ENCODE measurements at regions not wholly inside any gene's neighbourhood (a gene's known extent, or its start where the extent isn't known, plus 50 kb on each side); places are given as distances from the start of the nearest gene placed in this dataset.
"Not testable (repeated sequence)": the region's sequence is repeated elsewhere in the genome, so short reads cannot be mapped to it uniquely, and the experiment has no call there.

DNA sequence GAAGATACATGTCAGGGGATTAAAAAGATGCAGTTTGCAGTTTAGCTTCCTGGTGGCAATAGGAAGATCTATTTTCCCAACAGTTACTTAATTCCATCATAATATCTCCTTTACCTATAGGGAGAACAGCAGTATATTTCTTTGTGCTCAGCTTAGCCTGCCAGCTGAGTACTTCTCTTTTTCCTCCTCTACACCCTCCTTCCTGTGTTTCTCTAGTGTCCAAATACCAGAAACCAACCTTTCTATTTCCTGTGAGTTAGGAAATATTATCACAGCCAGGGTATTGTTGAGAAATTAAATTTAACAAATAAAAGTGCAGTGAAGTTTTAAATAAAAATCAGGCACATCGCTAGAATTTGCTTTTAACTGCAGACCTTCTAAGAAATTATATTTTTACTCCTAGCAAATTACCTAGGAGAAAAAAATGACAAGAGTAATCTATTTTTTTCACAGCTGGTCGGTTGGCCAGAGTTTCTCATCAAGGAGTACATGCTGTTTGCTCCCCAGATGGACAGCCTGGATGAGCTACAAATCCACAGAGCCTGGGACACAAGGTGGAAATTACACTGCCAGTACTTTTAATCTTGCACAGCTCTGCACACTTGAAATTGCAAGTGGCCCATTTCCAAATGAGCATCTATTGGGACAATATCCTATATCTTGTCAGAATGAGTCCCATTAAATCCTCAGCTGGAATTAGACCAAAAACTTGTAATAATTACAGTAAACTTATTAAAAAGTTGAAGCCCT is 185.2 kb upstream of the CFAP20DC start:
- peaks cover 5% of the 10 kb centered on the region for H3K27me3 Mint-ChIP-seq (ENCODE audit: low read depth)
- peaks cover 12% of the 10 kb centered on the region for H3K9me3 Mint-ChIP-seq (ENCODE audit: insufficient read depth)
- no peaks in the 10 kb centered on the region for H3K36me3 Mint-ChIP-seq (ENCODE audit: low read depth)
- no peak for ATAC-seq
- DNase-seq = no peak
- ChIA-PET POLR2A (no interaction called here), CTCF (interaction anchor here (1.2 kb wide), 1 partner anchor 340 kb away, joined by 3 read pairs; no protein-coding TSS in a partner anchor)
- no peak overlapping the region for H3K4me3 Mint-ChIP-seq
- H3K27ac Mint-ChIP-seq = no peak overlapping the region
- peaks cover 14% of the 10 kb centered on the region for H3K4me1 Mint-ChIP-seq (ENCODE audit: low read depth)

DNA sequence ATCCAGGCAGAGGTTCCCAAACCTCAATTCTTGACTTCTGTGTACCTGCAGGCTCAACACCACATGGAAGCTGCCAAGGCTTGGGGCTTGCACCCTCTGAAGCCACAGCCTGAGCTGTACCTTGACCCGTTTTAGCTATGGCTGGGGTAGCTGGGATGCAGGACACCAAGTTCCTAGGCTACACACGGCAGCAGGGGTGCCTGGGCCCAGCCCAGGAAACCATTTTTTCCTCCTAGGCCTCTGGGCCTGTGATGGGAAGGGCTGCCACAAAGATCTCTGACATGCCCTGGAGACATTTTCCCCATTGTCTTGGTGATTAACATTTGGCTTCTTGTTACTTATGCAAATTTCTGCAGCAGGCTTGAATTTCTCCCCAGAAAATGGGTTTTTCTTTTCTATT is 180.6 kb upstream of the CFAP20DC start:
- H3K4me3 Mint-ChIP-seq = not testable (repeated sequence)

DNA sequence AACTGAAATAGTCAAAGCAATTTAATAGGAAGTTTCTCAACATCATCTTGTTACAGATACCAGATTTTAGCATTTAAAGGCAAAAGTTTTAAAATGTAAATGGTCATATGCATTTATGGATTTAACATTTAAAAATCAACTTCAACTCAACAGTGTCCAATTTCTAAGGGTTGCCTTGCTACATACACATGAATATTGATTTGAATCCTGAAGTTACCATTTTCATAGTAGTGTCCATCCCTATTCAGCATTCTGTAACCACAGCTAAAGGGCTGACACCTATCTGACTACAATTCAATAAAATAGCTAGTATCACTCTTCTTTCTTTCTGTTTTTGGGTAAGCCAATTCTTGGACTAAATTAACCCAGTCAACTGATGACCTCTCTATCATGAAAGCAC is 164.0 kb upstream of the CFAP20DC start:
- no peak overlapping the region for H3K27ac Mint-ChIP-seq
- H3K36me3 Mint-ChIP-seq (ENCODE audit: low read depth) = no peaks in the 10 kb centered on the region
- no peak overlapping the region for H3K4me3 Mint-ChIP-seq
- ATAC-seq (no peak), DNase-seq (no peak)
- no peaks in the 10 kb centered on the region for H3K4me1 Mint-ChIP-seq (ENCODE audit: low read depth)
- no peaks in the 10 kb centered on the region for H3K9me3 Mint-ChIP-seq (ENCODE audit: insufficient read depth)
- ChIA-PET POLR2A (no interaction called here), CTCF (interaction anchor here (0.8 to 1.8 kb wide), 4 partner anchors 14 to 661 kb away, joined by 3 to 4 read pairs (median 3); no protein-coding TSS in a partner anchor)
- peaks cover 3% of the 10 kb centered on the region for H3K27me3 Mint-ChIP-seq (ENCODE audit: low read depth)

More for the DNA sequence above, 180.6 kb upstream of the CFAP20DC start:
- H3K36me3 Mint-ChIP-seq (ENCODE audit: low read depth); DNase-seq; H3K4me1 Mint-ChIP-seq (ENCODE audit: low read depth); POLR2A ChIA-PET; H3K27ac Mint-ChIP-seq; ATAC-seq; CTCF ChIA-PET; H3K27me3 Mint-ChIP-seq (ENCODE audit: low read depth): not testable (repeated sequence)
- peaks cover 23% of the 10 kb centered on the region for H3K9me3 Mint-ChIP-seq (ENCODE audit: insufficient read depth)

DNA sequence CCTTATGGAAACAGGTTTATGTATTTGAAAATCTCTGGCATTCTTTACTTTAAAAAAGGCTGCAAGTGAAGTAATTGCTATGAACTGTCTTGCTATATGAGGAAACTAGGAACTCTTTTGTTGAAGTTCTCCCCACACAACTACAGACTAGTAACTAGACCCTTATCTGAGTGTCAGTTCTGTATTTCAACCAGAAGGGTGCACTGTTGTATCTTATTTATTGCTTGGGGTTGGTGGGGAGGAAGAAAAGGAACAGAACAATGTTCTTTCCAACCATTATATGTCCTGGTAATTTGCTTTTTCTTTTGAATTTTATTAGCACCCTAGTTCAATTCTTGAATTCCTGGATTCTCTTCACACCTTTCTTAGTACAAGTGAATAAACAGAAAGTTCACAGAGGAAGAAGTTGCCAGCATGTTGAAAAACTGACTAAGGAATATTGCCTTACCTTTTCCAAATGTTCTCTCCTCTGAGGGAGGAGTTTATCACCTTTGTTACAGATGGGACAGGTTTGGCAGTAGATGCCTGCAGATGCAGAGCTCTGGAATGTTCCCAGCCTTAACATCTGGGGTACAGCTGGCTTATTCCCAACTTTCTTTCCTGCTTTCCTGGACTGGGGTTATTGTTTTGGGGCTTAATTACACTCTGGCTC is 162.4 kb upstream of the CFAP20DC start:
- Mint-ChIP-seq H3K27me3 (ENCODE audit: low read depth) (peaks cover 16% of the 10 kb centered on the region), H3K4me1 (ENCODE audit: low read depth) (no peaks in the 10 kb centered on the region), H3K4me3 (no peak overlapping the region), H3K9me3 (ENCODE audit: insufficient read depth) (no peaks in the 10 kb centered on the region), H3K36me3 (ENCODE audit: low read depth) (no peaks in the 10 kb centered on the region), H3K27ac (no peak overlapping the region)
- ATAC-seq = peak; percentile 76
- DNase-seq = peak; percentile 22
- CTCF ChIA-PET = interaction anchor here (0.7 to 1.8 kb wide), 9 partner anchors 12 to 967 kb away, joined by 3 to 4 read pairs (median 3); no protein-coding TSS in a partner anchor
- POLR2A ChIA-PET = no interaction called here

DNA sequence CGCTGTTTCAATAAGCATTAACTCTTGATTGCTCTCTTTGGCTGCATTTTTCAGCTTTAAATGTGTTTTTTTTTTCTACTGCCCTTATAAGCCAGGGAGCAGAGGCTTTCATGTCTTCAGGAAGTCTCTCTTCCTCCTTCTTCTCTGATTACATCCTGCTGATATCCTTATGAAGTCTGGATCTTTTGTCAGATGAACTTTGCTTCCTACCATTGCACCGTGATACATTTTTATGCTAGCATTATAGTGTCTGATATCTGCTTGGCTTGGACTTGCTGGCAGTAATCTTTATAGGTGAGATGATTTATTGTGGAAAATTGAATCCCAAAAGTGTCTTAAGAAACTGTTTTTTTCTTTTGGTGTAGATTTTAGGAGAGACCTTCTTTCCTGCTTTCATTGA is 160.4 kb upstream of the CFAP20DC start:
- Mint-ChIP-seq H3K4me3 (no peak overlapping the region), H3K27ac (no peak overlapping the region), H3K4me1 (ENCODE audit: low read depth) (no peaks in the 10 kb centered on the region), H3K9me3 (ENCODE audit: insufficient read depth) (no peaks in the 10 kb centered on the region), H3K36me3 (ENCODE audit: low read depth) (no peaks in the 10 kb centered on the region), H3K27me3 (ENCODE audit: low read depth) (peaks cover 16% of the 10 kb centered on the region)
- CTCF ChIA-PET = no interaction called here
- POLR2A ChIA-PET = no interaction called here
- DNase-seq (no peak), ATAC-seq (no peak)

DNA sequence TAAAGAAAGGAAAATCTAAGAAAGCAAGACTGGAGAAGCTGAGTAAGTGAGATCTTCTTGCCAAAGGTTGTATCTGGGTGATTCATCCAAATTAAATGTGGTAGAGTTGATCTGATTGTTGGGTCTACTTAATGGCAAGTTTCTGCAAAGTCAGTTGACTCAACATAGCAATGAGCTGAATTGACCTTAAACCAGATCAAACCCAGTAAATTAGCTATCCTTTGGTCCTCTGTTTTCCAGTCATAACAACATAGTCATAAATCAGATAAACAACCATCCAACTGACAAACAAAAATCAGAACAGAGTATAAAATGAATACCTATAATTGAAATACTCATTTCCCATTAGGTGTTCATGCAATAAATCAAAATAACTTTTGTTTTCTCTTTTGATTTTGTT is 142.6 kb upstream of the CFAP20DC start:
- Mint-ChIP-seq H3K4me3 (no peak overlapping the region), H3K9me3 (ENCODE audit: insufficient read depth) (no peaks in the 10 kb centered on the region), H3K36me3 (ENCODE audit: low read depth) (no peaks in the 10 kb centered on the region), H3K27ac (no peak overlapping the region), H3K4me1 (ENCODE audit: low read depth) (no peaks in the 10 kb centered on the region), H3K27me3 (ENCODE audit: low read depth) (peaks cover 6% of the 10 kb centered on the region)
- CTCF ChIA-PET = no interaction called here
- DNase-seq (no peak), ATAC-seq (no peak)
- POLR2A ChIA-PET = no interaction called here

DNA sequence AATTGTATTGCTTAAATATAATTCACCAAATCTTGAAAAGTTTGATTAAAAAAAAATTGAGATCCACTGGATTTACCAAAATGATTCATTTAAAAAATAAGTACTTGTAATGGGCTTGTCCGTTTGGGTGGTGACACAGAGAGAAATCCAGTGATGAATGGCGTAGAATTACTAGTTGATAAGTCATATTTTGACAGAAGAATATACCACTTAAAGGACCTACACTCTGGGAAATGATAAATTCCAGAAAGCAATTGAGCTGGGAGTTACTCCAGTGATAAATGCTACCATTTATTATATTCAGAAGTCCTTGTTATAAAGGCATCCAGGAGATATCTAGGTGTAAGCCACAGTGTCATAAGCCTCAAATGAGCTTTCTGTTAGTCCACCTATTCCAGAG is 141.8 kb upstream of the CFAP20DC start:
- Mint-ChIP-seq H3K9me3 (ENCODE audit: insufficient read depth) (no peaks in the 10 kb centered on the region), H3K4me1 (ENCODE audit: low read depth) (no peaks in the 10 kb centered on the region), H3K27me3 (ENCODE audit: low read depth) (peaks cover 6% of the 10 kb centered on the region), H3K27ac (no peak overlapping the region), H3K36me3 (ENCODE audit: low read depth) (no peaks in the 10 kb centered on the region), H3K4me3 (no peak overlapping the region)
- CTCF ChIA-PET = no interaction called here
- ATAC-seq = no peak
- DNase-seq = no peak
- POLR2A ChIA-PET = no interaction called here

DNA sequence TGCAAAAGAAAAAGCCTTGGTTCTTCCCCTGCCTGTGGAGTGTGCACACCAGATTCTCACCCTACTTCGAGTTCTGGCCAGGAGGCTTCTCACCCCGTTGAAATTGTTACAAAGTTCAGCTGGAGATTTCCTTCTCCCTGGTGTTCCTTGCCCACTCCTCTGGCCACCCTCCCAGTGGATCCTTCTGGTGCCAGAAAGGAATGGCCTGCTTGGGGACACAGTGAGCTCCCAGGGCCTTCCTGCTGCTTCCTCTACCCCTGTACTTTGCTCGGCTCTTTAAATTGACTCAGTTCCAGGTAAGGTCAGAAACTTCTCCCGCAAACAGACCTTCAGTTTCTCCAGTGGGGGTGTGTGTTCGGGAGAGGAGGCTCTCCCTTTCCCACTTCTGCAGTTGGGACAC is 140.1 kb upstream of the CFAP20DC start:
- Mint-ChIP-seq H3K4me1 (ENCODE audit: low read depth) (no peaks in the 10 kb centered on the region), H3K27ac (no peak overlapping the region), H3K9me3 (ENCODE audit: insufficient read depth) (no peaks in the 10 kb centered on the region), H3K36me3 (ENCODE audit: low read depth) (no peaks in the 10 kb centered on the region), H3K4me3 (no peak overlapping the region), H3K27me3 (ENCODE audit: low read depth) (peaks cover 4% of the 10 kb centered on the region)
- ChIA-PET POLR2A (no interaction called here), CTCF (no interaction called here)
- DNase-seq = no peak
- ATAC-seq = no peak

DNA sequence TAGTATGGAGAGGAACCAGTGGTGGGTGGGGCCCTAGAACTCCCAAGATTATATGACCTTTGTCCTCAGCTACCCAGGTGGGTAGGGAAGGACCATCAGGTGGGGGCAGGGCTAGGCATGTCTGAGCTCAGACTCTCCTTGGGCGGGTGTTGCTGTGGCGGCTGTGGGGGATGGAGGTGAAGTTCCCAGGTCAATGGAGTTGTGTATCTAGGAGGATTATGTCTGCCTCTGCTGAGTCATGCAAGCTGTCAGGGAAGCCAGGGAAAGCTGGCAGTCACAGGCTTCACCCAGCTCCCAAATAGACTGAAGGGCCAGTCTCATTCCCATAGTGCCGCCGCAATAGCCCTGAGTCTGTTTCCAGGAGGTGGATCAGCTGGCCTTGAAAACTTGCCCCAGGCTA is 139.7 kb upstream of the CFAP20DC start:
- no peaks in the 10 kb centered on the region for H3K4me1 Mint-ChIP-seq (ENCODE audit: low read depth)
- H3K36me3 Mint-ChIP-seq (ENCODE audit: low read depth) = no peaks in the 10 kb centered on the region
- CTCF ChIA-PET = no interaction called here
- H3K27me3 Mint-ChIP-seq (ENCODE audit: low read depth) = peaks cover 4% of the 10 kb centered on the region
- H3K4me3 Mint-ChIP-seq = no peak overlapping the region
- no peak for ATAC-seq
- DNase-seq = no peak
- no peak overlapping the region for H3K27ac Mint-ChIP-seq
- POLR2A ChIA-PET = no interaction called here
- no peaks in the 10 kb centered on the region for H3K9me3 Mint-ChIP-seq (ENCODE audit: insufficient read depth)

DNA sequence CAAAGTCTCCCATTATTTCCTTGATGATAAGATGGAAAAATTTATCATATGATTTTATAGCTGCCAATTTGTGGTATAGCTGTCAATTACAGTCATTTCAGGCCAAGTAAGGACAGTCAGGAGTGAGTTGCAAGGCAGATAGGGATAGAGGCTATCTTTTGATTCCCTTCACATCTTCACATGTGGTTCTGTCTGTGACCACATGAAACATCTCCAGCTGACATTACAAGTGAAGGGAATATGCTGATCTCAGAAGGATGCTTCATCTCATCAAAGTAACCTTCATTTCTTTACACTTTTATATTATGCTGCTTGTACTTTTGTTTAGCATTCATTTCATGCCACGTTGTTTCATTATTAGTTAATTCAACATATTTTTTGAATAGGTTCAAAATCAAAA is 136.9 kb upstream of the CFAP20DC start:
- ATAC-seq (no peak), DNase-seq (no peak)
- H3K27me3 Mint-ChIP-seq (ENCODE audit: low read depth) = peaks cover 4% of the 10 kb centered on the region
- no peak overlapping the region for H3K27ac Mint-ChIP-seq
- ChIA-PET CTCF (no interaction called here), POLR2A (no interaction called here)
- no peaks in the 10 kb centered on the region for H3K36me3 Mint-ChIP-seq (ENCODE audit: low read depth)
- H3K4me3 Mint-ChIP-seq = no peak overlapping the region
- no peaks in the 10 kb centered on the region for H3K4me1 Mint-ChIP-seq (ENCODE audit: low read depth)
- H3K9me3 Mint-ChIP-seq (ENCODE audit: insufficient read depth) = no peaks in the 10 kb centered on the region

DNA sequence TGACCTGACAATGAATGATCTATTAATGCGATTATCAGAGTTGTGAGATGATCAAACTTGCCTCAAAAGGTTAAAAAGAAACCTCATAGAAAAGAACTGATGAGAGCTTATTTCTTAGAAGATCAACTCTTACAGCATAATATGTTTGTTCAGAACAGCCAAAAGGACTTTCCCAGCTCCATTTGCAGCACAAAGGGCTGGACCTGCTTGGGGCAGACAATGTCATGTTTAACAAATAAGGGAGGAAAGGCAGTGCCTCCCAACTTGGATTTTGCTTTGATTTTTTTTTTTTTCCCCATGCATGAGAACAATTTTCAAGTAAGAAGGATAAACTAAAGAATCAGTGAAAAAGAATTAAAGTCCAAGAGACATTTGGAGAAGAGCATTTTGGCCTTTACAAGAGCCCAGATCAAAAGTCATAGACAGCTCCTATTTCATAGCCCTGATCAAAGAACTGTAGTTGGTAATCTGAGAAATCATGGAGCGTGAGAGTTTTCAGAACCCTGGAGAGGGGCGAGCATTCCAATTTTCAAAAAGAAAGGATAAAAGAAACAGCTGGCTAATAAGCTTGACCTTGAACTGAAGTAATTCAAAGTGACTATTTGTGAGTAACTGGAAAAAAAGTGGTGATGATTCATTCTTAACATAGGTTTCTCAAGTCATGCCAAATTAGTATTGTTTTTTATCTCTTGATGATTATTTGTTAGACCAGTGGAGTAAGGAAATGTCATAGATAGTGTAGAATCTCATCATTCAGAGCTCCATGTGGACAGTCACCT is 136.0 kb upstream of the CFAP20DC start:
- Mint-ChIP-seq H3K27ac (no peak overlapping the region), H3K27me3 (ENCODE audit: low read depth) (peaks cover 4% of the 10 kb centered on the region), H3K36me3 (ENCODE audit: low read depth) (no peaks in the 10 kb centered on the region), H3K4me3 (no peak overlapping the region), H3K9me3 (ENCODE audit: insufficient read depth) (no peaks in the 10 kb centered on the region), H3K4me1 (ENCODE audit: low read depth) (no peaks in the 10 kb centered on the region)
- CTCF ChIA-PET = no interaction called here
- POLR2A ChIA-PET = no interaction called here
- no peak for ATAC-seq
- DNase-seq = no peak

DNA sequence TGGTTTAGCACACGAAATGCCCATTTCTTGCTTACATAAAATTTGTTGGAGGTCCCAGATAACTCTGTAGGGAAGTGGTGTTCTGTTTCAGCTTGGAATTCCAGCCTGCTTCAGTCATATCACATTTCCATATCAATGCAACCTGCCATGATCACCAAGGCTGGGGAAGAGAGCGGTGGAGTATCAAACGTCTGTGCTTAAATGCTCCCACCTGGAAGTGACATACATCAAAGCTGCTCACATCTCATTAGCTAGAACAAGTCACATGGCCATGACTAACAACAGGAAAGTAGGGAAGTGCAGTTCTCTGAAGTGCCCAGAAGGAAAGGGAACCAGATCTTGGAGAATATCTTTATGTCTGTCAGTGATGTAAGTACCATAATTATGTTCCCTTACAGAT is 130.2 kb upstream of the CFAP20DC start:
- ATAC-seq (no peak), DNase-seq (no peak)
- Mint-ChIP-seq H3K27ac (no peak overlapping the region), H3K27me3 (ENCODE audit: low read depth) (peaks cover 4% of the 10 kb centered on the region), H3K4me1 (ENCODE audit: low read depth) (no peaks in the 10 kb centered on the region), H3K9me3 (ENCODE audit: insufficient read depth) (no peaks in the 10 kb centered on the region), H3K4me3 (no peak overlapping the region), H3K36me3 (ENCODE audit: low read depth) (no peaks in the 10 kb centered on the region)
- ChIA-PET CTCF (interaction anchor here (0.6 kb wide), 1 partner anchor 1954 kb away, joined by 3 read pairs; no protein-coding TSS in a partner anchor), POLR2A (interaction anchor here (0.6 kb wide), 1 partner anchor 206 kb away, joined by 3 read pairs; no protein-coding TSS in a partner anchor)

Data from activated CD8-positive, alpha-beta T cell treated with anti-CD3 and anti-CD28 coated beads, Interleukin-2, amount 10 ng/mL, durations not matched to agents 7 days and 5 days (primary cell).